Caco-2 (cell line): ENCODE measurements at regions not wholly inside any gene's neighbourhood (a gene's known extent, or its start where the extent isn't known, plus 50 kb on each side); places are given as distances from the start of the nearest gene placed in this dataset.

Experiments
- BruUV-seq: library from RNA; stranded (reverse); fragments of 400-500 nt; replicated peaks from 2 replicates; lab custom pipeline; 2021; lab: Mats Ljungman, UMichigan
- CTCF ChIA-PET: fragments of 300-600 bp; sonication (Branson Sonifier 250); formaldehyde crosslinking; loops from one replicate; lab custom pipeline; 2022; ENCODE audit warnings: antibody characterized with exemption; lab: Charles Lee
- POLR2A ChIA-PET: fragments of 300-600 bp; sonication (Branson Sonifier 250); formaldehyde crosslinking; loops from one replicate; lab custom pipeline; 2022; ENCODE audit warnings: antibody characterized with exemption; lab: Charles Lee
- DNase-seq, 2 experiments: peaks; one replicate each; pipeline versions ENCODE4 v3.0.0 to v3.0.0-alpha.2; 2020 to 2022
- H3K27me3 ChIP-seq: replicated peaks from 2 replicates; pipeline ENCODE4 v1.6.0; 2011; ENCODE audit warnings: low read length; ENCODE audit not compliant: control insufficient read depth, insufficient read depth
- H3K36me3 ChIP-seq: 2 replicates; pipeline ENCODE4 v1.5.1; 2011; ENCODE audit warnings: low read length; ENCODE audit not compliant: control insufficient read depth, insufficient read depth
- H3K4me1 ChIP-seq: fragments of 250-450 bp; sonication (Bioruptor Pico); 2 replicates; pipeline ENCODE4 v1.5.1; 2020; ENCODE audit warnings: mild to moderate bottlenecking
- H3K4me3 ChIP-seq: 2 replicates; pipeline ENCODE4 v1.5.1; 2011; ENCODE audit warnings: low read depth, mild to moderate bottlenecking, control low read depth, low read length
- H3K9me3 ChIP-seq: fragments of 250-450 bp; sonication (Bioruptor Pico); 2 replicates; pipeline ENCODE4 v1.5.1; 2020; ENCODE audit warnings: mild to moderate bottlenecking, moderate library complexity
- H3K27ac Mint-ChIP-seq: one replicate; pipeline ENCODE4 v1.8.0; 2022; ENCODE audit warnings: mixed read lengths; ENCODE audit not compliant: unreplicated experiment
- H3K27me3 Mint-ChIP-seq: one replicate; pipeline ENCODE4 v1.8.0; 2022; ENCODE audit warnings: mixed read lengths; ENCODE audit not compliant: insufficient read depth, unreplicated experiment
- H3K36me3 Mint-ChIP-seq: one replicate; pipeline ENCODE4 v1.8.0; 2022; ENCODE audit warnings: mild to moderate bottlenecking, mixed read lengths; ENCODE audit not compliant: insufficient read depth, unreplicated experiment
- H3K4me1 Mint-ChIP-seq: one replicate; pipeline ENCODE4 v1.8.0; 2022; ENCODE audit warnings: low read depth, mixed read lengths; ENCODE audit not compliant: unreplicated experiment
- H3K4me3 Mint-ChIP-seq: one replicate; pipeline ENCODE4 v1.8.0; 2022; ENCODE audit warnings: mild to moderate bottlenecking, moderate library complexity, mixed read lengths; ENCODE audit not compliant: unreplicated experiment
- H3K9me3 Mint-ChIP-seq: one replicate; pipeline ENCODE4 v1.8.0; 2022; ENCODE audit warnings: mixed read lengths; ENCODE audit not compliant: unreplicated experiment
- intact Hi-C: fragments of 100-400 bp; cut with micrococcal nuclease; formaldehyde crosslinking; loops from one replicate; pipeline ENCODE4 v1.10.0; 2022; ENCODE audit not compliant: unreplicated experiment
- TF ChIP-seq, protein P1 (sequence below), 2 experiments: fragments of 200-600 bp in 1 of 2; IDR thresholded peaks; 1 replicate in 1 of 2; 2 replicates in 1 of 2; pipeline versions ENCODE4 v1.5.1 to v1.8.0; 2011 to 2022; ENCODE audit warnings: antibody characterized with exemption in 1 of 2, control low read depth in 1 of 2, inconsistent platforms in 1 of 2, low read depth in 1 of 2, low read length in 1 of 2, mild to moderate bottlenecking in 1 of 2, moderate library complexity in 1 of 2; ENCODE audit not compliant: insufficient read depth in 1 of 2, severe bottlenecking in 1 of 2, unreplicated experiment in 1 of 2

DNA sequence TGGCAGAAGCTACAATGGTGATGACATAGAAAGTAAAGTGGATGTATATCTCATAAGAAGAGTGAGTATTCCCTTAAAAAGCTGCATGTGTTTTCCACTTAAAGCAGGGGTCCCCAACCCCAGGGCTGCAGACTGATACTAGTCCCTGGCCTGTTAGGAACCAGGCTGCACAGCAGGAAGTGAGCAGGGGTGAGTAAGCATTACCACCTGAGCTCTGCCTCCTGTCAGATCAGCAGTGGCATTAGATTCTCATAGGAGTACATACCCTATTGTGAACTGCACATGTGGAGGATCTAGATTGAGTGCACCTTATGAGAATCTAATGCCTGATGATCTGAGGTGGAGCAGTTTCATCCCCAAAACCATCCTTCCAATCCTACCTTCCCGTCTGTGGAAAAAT is 126.1 kb upstream of the CMC1 start:
- ChIA-PET POLR2A (no interaction called here), CTCF (no interaction called here)
- H3K36me3 Mint-ChIP-seq: no peaks in the 10 kb centered on the region
- no peak overlapping the region for H3K27ac Mint-ChIP-seq
- H3K27me3 ChIP-seq: no peaks in the 10 kb centered on the region
- no peak overlapping the region for H3K4me3 Mint-ChIP-seq
- no peak overlapping the region for H3K4me3 ChIP-seq
- H3K9me3 Mint-ChIP-seq: no peaks in the 10 kb centered on the region
- no peak for DNase-seq
- H3K27me3 Mint-ChIP-seq: no peaks in the 10 kb centered on the region
- no TSS peak for BruUV-seq
- H3K4me1 ChIP-seq: no peaks in the 10 kb centered on the region
- H3K36me3 ChIP-seq: no peaks in the 10 kb centered on the region
- intact Hi-C loops: no loop called here
- H3K9me3 ChIP-seq: no peaks in the 10 kb centered on the region
- H3K4me1 Mint-ChIP-seq: no peaks in the 10 kb centered on the region
- TF ChIP-seq, protein P1, sequence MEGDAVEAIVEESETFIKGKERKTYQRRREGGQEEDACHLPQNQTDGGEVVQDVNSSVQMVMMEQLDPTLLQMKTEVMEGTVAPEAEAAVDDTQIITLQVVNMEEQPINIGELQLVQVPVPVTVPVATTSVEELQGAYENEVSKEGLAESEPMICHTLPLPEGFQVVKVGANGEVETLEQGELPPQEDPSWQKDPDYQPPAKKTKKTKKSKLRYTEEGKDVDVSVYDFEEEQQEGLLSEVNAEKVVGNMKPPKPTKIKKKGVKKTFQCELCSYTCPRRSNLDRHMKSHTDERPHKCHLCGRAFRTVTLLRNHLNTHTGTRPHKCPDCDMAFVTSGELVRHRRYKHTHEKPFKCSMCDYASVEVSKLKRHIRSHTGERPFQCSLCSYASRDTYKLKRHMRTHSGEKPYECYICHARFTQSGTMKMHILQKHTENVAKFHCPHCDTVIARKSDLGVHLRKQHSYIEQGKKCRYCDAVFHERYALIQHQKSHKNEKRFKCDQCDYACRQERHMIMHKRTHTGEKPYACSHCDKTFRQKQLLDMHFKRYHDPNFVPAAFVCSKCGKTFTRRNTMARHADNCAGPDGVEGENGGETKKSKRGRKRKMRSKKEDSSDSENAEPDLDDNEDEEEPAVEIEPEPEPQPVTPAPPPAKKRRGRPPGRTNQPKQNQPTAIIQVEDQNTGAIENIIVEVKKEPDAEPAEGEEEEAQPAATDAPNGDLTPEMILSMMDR (IDR thresholded peaks at IDR 0.05; ENCODE audit: insufficient read depth in 1 of 2, low read depth in 1 of 2, low read length in 1 of 2, severe bottlenecking in 1 of 2, unreplicated experiment in 1 of 2): no peak

DNA sequence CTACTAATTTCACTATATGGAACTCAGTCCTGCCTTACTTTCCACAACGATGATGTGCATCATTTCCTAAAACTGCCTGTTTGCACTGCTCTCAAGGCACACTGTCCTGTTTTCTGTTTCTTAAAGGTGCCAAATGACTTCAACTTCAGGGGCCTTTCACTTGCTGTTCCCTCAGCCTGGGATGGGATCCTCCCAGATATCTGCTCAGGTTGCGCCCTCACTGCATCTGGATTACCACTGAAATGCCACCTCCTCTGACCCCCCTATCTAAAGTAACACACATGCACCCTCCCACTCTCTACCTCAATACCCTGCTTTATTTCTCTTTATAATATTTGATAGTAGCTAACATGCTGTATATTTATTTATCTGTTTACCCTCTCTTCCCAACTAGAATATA is 123.8 kb upstream of the CMC1 start:
- Histone ChIP-seq H3K27me3 (no peaks in the 10 kb centered on the region), H3K36me3 (no peaks in the 10 kb centered on the region), H3K9me3 (no peaks in the 10 kb centered on the region), H3K4me3 (no peak overlapping the region), H3K4me1 (no peaks in the 10 kb centered on the region)
- Mint-ChIP-seq H3K36me3 (no peaks in the 10 kb centered on the region), H3K9me3 (no peaks in the 10 kb centered on the region), H3K27ac (no peak overlapping the region), H3K27me3 (no peaks in the 10 kb centered on the region), H3K4me3 (no peak overlapping the region), H3K4me1 (no peaks in the 10 kb centered on the region)
- intact Hi-C loops: no loop called here
- TF ChIP-seq, protein P1 (IDR thresholded peaks at IDR 0.05; ENCODE audit: insufficient read depth in 1 of 2, low read depth in 1 of 2, low read length in 1 of 2, severe bottlenecking in 1 of 2, unreplicated experiment in 1 of 2): no peak
- BruUV-seq: no TSS peak
- no peak for DNase-seq
- CTCF ChIA-PET: no interaction called here
- POLR2A ChIA-PET: no interaction called here

DNA sequence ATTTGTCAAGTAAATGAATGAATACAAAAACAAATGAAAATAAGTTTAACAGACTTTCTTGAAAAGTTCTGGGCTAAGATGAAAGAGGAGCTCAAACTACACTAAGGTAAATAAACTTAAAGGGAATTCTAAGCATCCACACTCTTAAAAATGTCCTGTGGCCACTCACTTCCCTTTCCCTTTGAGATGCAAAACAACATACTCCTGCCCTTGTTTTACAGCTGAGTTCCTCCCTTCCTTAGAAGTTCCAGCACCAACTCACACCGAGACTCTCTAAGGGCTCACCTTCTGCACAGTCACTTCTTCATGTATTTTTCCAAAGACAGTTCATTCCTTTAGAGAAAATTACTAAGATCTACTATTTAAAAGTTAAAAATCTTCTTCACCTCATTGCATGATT is 123.3 kb upstream of the CMC1 start:
- intact Hi-C loops: no loop called here
- Mint-ChIP-seq H3K36me3 (no peaks in the 10 kb centered on the region), H3K27me3 (no peaks in the 10 kb centered on the region), H3K4me3 (no peak overlapping the region), H3K4me1 (no peaks in the 10 kb centered on the region), H3K9me3 (no peaks in the 10 kb centered on the region), H3K27ac (no peak overlapping the region)
- DNase-seq: no peak
- CTCF ChIA-PET: no interaction called here
- no peaks in the 10 kb centered on the region for H3K9me3 ChIP-seq
- TF ChIP-seq, protein P1 (IDR thresholded peaks at IDR 0.05; ENCODE audit: insufficient read depth in 1 of 2, low read depth in 1 of 2, low read length in 1 of 2, severe bottlenecking in 1 of 2, unreplicated experiment in 1 of 2): no peak
- no TSS peak for BruUV-seq
- no peaks in the 10 kb centered on the region for H3K27me3 ChIP-seq
- POLR2A ChIA-PET: no interaction called here
- no peak overlapping the region for H3K4me3 ChIP-seq
- no peaks in the 10 kb centered on the region for H3K4me1 ChIP-seq
- H3K36me3 ChIP-seq: no peaks in the 10 kb centered on the region
